ENCODE measurements at regions not wholly inside any gene's neighbourhood (a gene's known extent, or its start where the extent isn't known, plus 50 kb on each side); places are given as distances from the start of the nearest gene placed in this dataset.

DNA sequence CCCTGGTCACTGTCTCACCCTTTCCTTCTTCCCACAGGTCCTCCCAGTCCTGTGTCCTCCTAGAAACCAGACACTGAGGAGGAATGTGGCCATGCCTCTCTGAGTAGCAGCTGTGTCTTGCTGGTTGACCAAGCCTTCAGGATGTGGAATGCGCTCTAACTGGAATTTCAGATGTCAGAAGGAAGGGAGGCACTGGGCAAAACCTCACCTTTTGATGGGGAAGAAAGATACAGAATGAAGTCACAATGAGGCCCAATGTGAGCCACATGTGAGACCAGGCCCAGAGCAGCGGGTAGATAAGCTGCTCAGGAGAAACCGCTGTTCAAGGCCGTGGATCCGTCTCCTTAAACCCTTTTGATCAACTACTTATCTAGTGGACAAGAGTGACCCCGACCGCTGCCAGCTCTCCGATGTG lies 54.8 kb upstream of the ECHDC3 start:
- no peak overlapping the region for H2AFZ ChIP-seq (replicated peaks; ENCODE audit: low read length, poor library complexity)
- no peak overlapping the region for H3K4me3 ChIP-seq (ENCODE audit: insufficient read depth, low read depth, low read length)
- no TSS peak for BruUV-seq (replicated peaks)
- H3K23ac ChIP-seq (ENCODE audit: low read depth, low read length): no peak overlapping the region
- no peak overlapping the region for H4K8ac ChIP-seq (ENCODE audit: low read depth in 2 of 2, low read length in 2 of 2)
- H3K4ac ChIP-seq (ENCODE audit: low read depth, low read length): no peak overlapping the region
- H2BK15ac ChIP-seq (ENCODE audit: low read depth, low read length): no peak overlapping the region
- H3K79me1 ChIP-seq (ENCODE audit: low read depth in 1 of 2, low read length in 2 of 2): no peaks in the 10 kb centered on the region
- H2BK20ac ChIP-seq (ENCODE audit: low read depth, low read length): no peak overlapping the region
- no peak overlapping the region for H2BK5ac ChIP-seq (ENCODE audit: low read depth, low read length, poor library complexity, severe bottlenecking)
- no peak overlapping the region for H3K56ac ChIP-seq (ENCODE audit: extremely low read depth, insufficient read depth, low read length)
- H4K20me1 ChIP-seq (ENCODE audit: insufficient read depth, low read length): no peaks in the 10 kb centered on the region
- no peak overlapping the region for H4K91ac ChIP-seq (ENCODE audit: insufficient read depth, low read depth, low read length)
- no peaks in the 10 kb centered on the region for H3K9me3 ChIP-seq (ENCODE audit: control insufficient read depth, insufficient read depth, low read length)
- intact Hi-C loops (cut with micrococcal nuclease): no loop called here
- peaks cover 11% of the 10 kb centered on the region for H3K27me3 ChIP-seq (ENCODE audit: control insufficient read depth, insufficient read depth, low read length)
- no peak overlapping the region for H2AK9ac ChIP-seq (replicated peaks; ENCODE audit: low read depth, low read length, poor library complexity)
- no peak overlapping the region for H3K4me2 ChIP-seq (ENCODE audit: low read depth, low read length)
- no peaks in the 10 kb centered on the region; the same call in 1 of the 2 replicates for H3K9me1 ChIP-seq (ENCODE audit: insufficient read depth, low read length)
- TF ChIP-seq FOS (IDR thresholded peaks at IDR 0.05; ENCODE audit: low read depth, low read length) (no peak), RAD21 (IDR thresholded peaks at IDR 0.05; ENCODE audit: low read length) (no peak), CEBPB (IDR thresholded peaks at IDR 0.05; ENCODE audit: low read depth, low read length) (no peak), CHD1 (IDR thresholded peaks at IDR 0.05; ENCODE audit: low read depth, low read length) (no peak), NFE2L2 (IDR thresholded peaks at IDR 0.05; ENCODE audit: low read depth, low read length) (no peak), BHLHE40 (IDR thresholded peaks at IDR 0.05; ENCODE audit: low read depth, low read length) (no peak), RCOR1 (IDR thresholded peaks at IDR 0.05; ENCODE audit: insufficient replicate concordance, low read length) (no peak), MAZ (IDR thresholded peaks at IDR 0.05; ENCODE audit: borderline replicate concordance, low read depth, low read length) (no peak)
- TF ChIP-seq, protein P1, sequence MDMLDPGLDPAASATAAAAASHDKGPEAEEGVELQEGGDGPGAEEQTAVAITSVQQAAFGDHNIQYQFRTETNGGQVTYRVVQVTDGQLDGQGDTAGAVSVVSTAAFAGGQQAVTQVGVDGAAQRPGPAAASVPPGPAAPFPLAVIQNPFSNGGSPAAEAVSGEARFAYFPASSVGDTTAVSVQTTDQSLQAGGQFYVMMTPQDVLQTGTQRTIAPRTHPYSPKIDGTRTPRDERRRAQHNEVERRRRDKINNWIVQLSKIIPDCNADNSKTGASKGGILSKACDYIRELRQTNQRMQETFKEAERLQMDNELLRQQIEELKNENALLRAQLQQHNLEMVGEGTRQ (IDR thresholded peaks at IDR 0.05; ENCODE audit: low read depth, low read length): no peak
- WGBS, 2 experiments (ENCODE audit: extremely low coverage in 2 of 2, insufficient read length in 1 of 2): 80% methylated on average over 1 of the region's 8 CpGs; no CpG with 5 or more reads in 1 of the 2 experiments
- H3K27ac ChIP-seq (ENCODE audit: insufficient read depth, low read length): no peak overlapping the region
- no peak for DNase-seq
- dilution Hi-C loops (cut with HindIII; ENCODE audit: low sequenced_read_pairs, unreplicated experiment): no loop called here
- no peak for ATAC-seq (ENCODE audit: low read depth)
- H2AK5ac ChIP-seq (ENCODE audit: low read depth, low read length): no peak overlapping the region
- H3K14ac ChIP-seq (replicated peaks; ENCODE audit: low read depth, low read length): no peak overlapping the region
- H3K9ac ChIP-seq (ENCODE audit: low read depth, low read length): no peak overlapping the region
- in situ Hi-C loops (cut with MboI; ENCODE audit: low sequenced_read_pairs): no loop called here
- ChIA-PET POLR2A (ENCODE audit: unreplicated experiment) (no interaction called here), CTCF (no interaction called here)
- H2BK120ac ChIP-seq (ENCODE audit: low read depth, low read length): no peak overlapping the region
- H3K36me3 ChIP-seq (ENCODE audit: control insufficient read depth, insufficient read depth, low read length): no peaks in the 10 kb centered on the region
- no peak overlapping the region for H3K18ac ChIP-seq (ENCODE audit: low read depth, low read length)
- no peak overlapping the region for H4K5ac ChIP-seq (ENCODE audit: low read depth, low read length)
- H3K4me1 ChIP-seq (ENCODE audit: control insufficient read depth, insufficient read depth, low read length): no peaks in the 10 kb centered on the region
